Gastroesophageal sphincter (tissue), 4 donors: ENCODE measurements at regions not wholly inside any gene's neighbourhood (a gene's known extent, or its start where the extent isn't known, plus 50 kb on each side); places are given as distances from the start of the nearest gene placed in this dataset.
"Not testable (repeated sequence)": the region's sequence is repeated elsewhere in the genome, so short reads cannot be mapped to it uniquely, and the experiment has no call there.

Source experiments
- ATAC-seq: fragments of 150-250 bp; one replicate; pipeline ENCODE4 v1.9.1; 2016; ENCODE audit warnings: mild to moderate bottlenecking, moderate library complexity
- H3K27ac ChIP-seq, 4 donors: fragments of 200-600 bp; sonication (generic) in 3 of 4; 1 replicate in 3 of 4; 2 replicates in 1 of 4; pipeline ENCODE4 v1.5.1; 2016 to 2019
- H3K27me3 ChIP-seq: fragments of 200-600 bp; sonication (generic); one replicate; pipeline ENCODE4 v1.5.1; 2019
- H3K36me3 ChIP-seq, 2 donors: fragments of 200-600 bp; sonication (generic); one replicate each; pipeline ENCODE4 v1.5.1; 2019; ENCODE audit warnings: control low read depth in 1 of 2
- H3K4me1 ChIP-seq, 3 donors: fragments of 200-600 bp; sonication (generic); 1 replicate in 2 of 3; 2 replicates in 1 of 3; pipeline ENCODE4 v1.5.1; 2016 to 2019; ENCODE audit warnings: control low read depth in 2 of 3
- H3K4me3 ChIP-seq, 2 donors: fragments of 200-600 bp; sonication (generic); one replicate each; pipeline ENCODE4 v1.5.1; 2019; ENCODE audit warnings: mild to moderate bottlenecking in 1 of 2, moderate library complexity in 1 of 2
- H3K9me3 ChIP-seq, 3 donors: fragments of 200-600 bp; sonication (generic); one replicate each; pipeline ENCODE4 v1.5.1; 2017 to 2019; ENCODE audit warnings: control low read depth in 2 of 3
- EP300 ChIP-seq: sonication (generic); formaldehyde crosslinking; IDR thresholded peaks from one replicate; pipeline ENCODE4 v1.6.1; 2017; ENCODE audit warnings: antibody characterized with exemption, mild to moderate bottlenecking
- POLR2A ChIP-seq, 2 donors: fragments of 450-650 bp; IDR thresholded peaks; one replicate each; pipeline ENCODE4 v1.6.1; 2017; ENCODE audit warnings: antibody characterized with exemption in 2 of 2, mild to moderate bottlenecking in 2 of 2, moderate library complexity in 1 of 2
- POLR2AphosphoS5 ChIP-seq: sonication (generic); formaldehyde crosslinking; IDR thresholded peaks from one replicate; pipeline ENCODE4 v1.6.1; 2017; ENCODE audit warnings: antibody characterized with exemption
- WGBS, 2 donors: methylation state at CpG; one replicate each; pipeline ENCODE4 v1.1.5; 2018; ENCODE audit warnings: low coverage in 1 of 2; 5-methylcytosine and 5-hydroxymethylcytosine counted together
- TF ChIP-seq, protein P1 (sequence below), 4 experiments: fragments of 200-600 bp in 2 of 4; fragments of 450-650 bp in 2 of 4; sonication (generic) in 1 of 4; IDR thresholded peaks; one replicate each; pipeline ENCODE4 v1.5.1; 2017 to 2019; ENCODE audit warnings: antibody characterized with exemption in 4 of 4, mild to moderate bottlenecking in 2 of 4, moderate library complexity in 2 of 4

DNA sequence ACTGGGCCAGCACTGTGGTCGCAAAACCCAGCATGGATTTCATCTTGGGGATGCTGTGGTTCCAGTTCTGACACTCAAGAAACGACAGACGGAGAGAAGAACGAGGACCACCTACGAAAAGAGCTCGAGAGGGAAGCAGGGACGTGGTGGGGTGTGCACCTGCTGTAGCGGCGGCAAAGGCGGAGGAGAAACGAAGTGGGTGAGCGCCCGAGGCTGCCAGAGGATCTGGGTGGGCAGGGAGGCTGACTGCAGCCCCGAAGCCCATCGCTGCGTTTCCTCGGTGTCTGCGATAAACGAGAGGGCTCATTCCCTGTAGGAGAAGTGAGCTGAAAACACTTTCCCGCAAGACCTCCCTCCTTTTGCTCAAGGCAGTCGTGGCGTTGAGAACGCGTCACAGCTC lies 246.1 kb downstream of the OR4C45 start:
- ATAC-seq = no peak
- TF ChIP-seq EP300 (no peak), POLR2A (IDR thresholded peaks at IDR 0.05) (no peak), POLR2AphosphoS5 (no peak)
- TF ChIP-seq, protein P1, sequence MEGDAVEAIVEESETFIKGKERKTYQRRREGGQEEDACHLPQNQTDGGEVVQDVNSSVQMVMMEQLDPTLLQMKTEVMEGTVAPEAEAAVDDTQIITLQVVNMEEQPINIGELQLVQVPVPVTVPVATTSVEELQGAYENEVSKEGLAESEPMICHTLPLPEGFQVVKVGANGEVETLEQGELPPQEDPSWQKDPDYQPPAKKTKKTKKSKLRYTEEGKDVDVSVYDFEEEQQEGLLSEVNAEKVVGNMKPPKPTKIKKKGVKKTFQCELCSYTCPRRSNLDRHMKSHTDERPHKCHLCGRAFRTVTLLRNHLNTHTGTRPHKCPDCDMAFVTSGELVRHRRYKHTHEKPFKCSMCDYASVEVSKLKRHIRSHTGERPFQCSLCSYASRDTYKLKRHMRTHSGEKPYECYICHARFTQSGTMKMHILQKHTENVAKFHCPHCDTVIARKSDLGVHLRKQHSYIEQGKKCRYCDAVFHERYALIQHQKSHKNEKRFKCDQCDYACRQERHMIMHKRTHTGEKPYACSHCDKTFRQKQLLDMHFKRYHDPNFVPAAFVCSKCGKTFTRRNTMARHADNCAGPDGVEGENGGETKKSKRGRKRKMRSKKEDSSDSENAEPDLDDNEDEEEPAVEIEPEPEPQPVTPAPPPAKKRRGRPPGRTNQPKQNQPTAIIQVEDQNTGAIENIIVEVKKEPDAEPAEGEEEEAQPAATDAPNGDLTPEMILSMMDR (IDR thresholded peaks at IDR 0.05) = no peak
- Histone ChIP-seq H3K9me3 (peaks cover 0 to 6% (median 0%) of the 10 kb centered on the region in 3 donors), H3K4me3 (no peak overlapping the region), H3K36me3 (no peaks in the 10 kb centered on the region), H3K27ac (no peak overlapping the region), H3K4me1 (no peaks in the 10 kb centered on the region), H3K27me3 (no peaks in the 10 kb centered on the region)
- WGBS, 2 donors = 75 to 83% methylated on average over 11 to 17 of the region's 24 CpGs

DNA sequence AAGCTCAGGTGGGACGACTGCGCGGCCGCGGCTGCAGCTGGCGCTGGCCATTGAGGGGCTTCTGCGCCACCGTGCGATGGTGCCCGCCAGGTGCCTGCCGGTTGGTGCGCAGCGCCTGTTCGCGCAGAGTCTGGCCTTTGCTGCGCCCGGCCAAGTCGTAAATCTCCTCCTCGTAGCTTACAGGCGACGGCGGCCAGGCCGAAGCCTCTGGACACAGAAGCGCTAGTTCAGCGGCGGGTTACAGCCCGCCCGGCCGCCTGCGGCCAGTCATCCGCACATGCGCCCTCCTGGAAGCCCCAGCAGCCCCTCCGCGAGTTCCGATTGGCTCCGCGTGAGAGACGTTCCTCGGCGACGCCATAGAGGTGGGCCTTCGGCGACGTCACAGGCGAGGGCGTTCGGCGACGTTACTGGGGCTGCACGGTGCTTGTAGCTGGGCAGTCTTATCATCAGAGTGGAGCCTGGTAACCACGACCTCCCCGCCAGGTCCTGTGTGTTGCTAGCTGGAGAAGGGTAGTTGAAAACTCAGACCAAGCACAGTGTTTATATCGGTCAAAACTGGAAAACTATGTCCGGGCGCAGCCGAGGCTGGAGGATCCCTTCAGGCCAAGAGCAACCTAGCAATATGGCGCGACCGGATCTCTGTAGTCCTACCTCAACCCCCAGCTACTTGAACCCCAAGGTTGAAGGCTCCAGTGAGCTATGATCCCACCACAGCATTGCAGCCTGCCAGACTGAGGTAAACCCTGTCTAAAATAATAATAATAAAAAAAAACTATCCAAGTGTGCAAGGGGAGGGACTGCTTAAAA lies 265.7 kb downstream of the OR4C45 start:
- H3K4me1 ChIP-seq = no peaks in the 10 kb centered on the region
- H3K27me3 ChIP-seq = peaks cover 6% of the 10 kb centered on the region
- peaks cover 0 to 38% (median 0%) of the 10 kb centered on the region in 3 donors for H3K9me3 ChIP-seq
- no peaks in the 10 kb centered on the region for H3K36me3 ChIP-seq
- 80% methylated on average over 1 of the region's 59 CpGs; no CpG with 5 or more reads in 1 of the 2 donors for WGBS, 2 donors
- ATAC-seq = no peak
- H3K27ac ChIP-seq = no peak overlapping the region
- TF ChIP-seq EP300 (no peak), POLR2AphosphoS5 (no peak), POLR2A (IDR thresholded peaks at IDR 0.05) (no peak)
- TF ChIP-seq, protein P1 (IDR thresholded peaks at IDR 0.05) = no peak
- H3K4me3 ChIP-seq = no peak overlapping the region

DNA sequence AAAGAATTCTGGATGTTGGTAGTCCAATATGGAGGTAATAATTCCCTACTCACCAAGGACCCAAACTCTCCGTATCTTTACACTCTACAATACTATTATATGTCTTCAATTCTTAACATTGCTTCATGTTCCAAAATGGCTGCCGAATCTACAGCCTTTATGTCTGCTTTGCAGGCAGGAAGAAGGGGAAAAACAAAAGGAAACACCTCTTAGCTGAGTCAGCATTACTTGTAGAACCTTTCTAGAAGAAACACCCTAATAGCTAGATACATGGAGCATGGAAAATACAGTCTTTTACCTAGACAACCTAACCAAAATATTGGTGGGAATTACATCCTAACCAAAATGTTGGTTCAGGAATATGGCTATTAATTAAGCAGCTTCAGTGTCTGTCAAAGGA lies 298.0 kb downstream of the OR4C45 start:
- not testable (repeated sequence) for H3K4me1 ChIP-seq, H3K27me3 ChIP-seq, ATAC-seq, H3K4me3 ChIP-seq, H3K27ac ChIP-seq, H3K36me3 ChIP-seq
- peaks cover 0 to 41% (median 0%) of the 10 kb centered on the region in 3 donors for H3K9me3 ChIP-seq
- WGBS, 2 donors = 48 to 55% methylated on average over 2 of the region's 2 CpGs

DNA sequence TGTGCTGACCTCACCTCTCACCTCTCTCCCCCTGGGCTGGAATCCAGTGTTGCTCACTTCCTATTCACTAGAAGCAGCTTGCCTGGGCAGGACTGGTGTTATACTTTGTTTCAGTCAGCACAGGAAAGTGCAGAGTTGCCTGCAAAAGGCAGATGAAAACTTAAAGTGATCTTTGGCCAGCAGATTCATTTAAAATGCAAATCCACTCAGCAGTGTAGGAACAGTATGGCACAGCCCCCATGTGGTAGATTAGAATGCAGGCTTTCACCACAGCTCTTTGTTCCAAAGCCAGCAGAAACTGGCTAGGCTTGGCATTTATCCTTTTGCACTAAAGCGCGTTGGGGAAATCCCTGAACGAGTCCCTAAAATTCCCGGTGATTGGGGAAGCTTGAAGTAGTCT lies 301.2 kb downstream of the OR4C45 start:
- TF ChIP-seq EP300 (no peak), POLR2AphosphoS5 (no peak), POLR2A (IDR thresholded peaks at IDR 0.05) (no peak)
- TF ChIP-seq, protein P1 (IDR thresholded peaks at IDR 0.05) = no peak
- H3K27me3 ChIP-seq = no peaks in the 10 kb centered on the region
- H3K4me3 ChIP-seq = no peak overlapping the region
- WGBS, 2 donors = 42% methylated on average over 4 of the region's 4 CpGs; no CpG with 5 or more reads in 1 of the 2 donors
- no peaks in the 10 kb centered on the region for H3K4me1 ChIP-seq
- ATAC-seq = no peak
- H3K36me3 ChIP-seq = no peaks in the 10 kb centered on the region
- H3K27ac ChIP-seq = no peak overlapping the region
- H3K9me3 ChIP-seq = peaks cover 0 to 17% (median 0%) of the 10 kb centered on the region in 3 donors

DNA sequence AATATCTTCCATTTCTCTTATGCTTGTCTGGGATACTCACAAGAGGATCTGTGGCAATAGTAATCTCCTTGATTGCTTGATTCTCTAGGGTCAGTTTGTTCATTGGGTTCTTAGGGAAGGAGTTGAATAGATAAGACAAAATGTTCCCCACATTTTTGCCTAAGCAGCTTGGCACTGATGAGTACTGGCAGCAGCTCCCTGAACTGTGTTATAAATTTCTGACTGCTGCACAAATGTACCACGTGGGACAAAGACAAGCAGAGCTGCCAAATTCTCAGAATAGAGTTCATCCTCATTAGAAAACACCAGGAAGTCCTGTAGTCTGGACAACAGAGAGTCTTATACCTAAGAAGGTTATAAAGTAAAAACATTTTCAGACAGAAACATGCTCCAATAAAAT lies 304.8 kb downstream of the OR4C45 start:
- not testable (repeated sequence) for H3K4me1 ChIP-seq, H3K27me3 ChIP-seq, H3K4me3 ChIP-seq, H3K27ac ChIP-seq, H3K36me3 ChIP-seq, H3K9me3 ChIP-seq
- ATAC-seq = peak; percentile 55
- WGBS, 2 donors = 0% methylated on average over 1 of the region's 1 CpG; no CpG with 5 or more reads in 1 of the 2 donors

DNA sequence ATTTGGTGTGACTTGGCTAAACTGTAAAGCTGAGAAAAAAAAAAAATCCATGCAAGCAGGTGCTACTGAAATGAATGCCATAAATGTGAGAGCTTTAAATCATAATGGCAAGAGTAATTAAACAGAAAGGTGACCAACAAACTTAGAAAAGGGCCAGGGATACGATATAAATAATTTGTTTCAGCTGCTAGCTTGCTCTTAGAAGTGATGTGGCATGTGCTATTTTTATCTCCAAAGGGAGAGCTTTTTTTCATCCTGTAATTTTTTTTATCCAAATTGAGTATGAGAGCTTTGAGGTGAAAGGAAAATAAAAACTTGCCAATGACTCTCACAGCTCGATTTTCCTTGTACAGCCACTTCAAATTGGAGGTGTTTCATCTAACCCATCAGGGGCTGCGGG lies 315.3 kb downstream of the OR4C45 start:
- not testable (repeated sequence) for H3K36me3 ChIP-seq, H3K4me1 ChIP-seq, H3K4me3 ChIP-seq, ATAC-seq, H3K27me3 ChIP-seq, H3K27ac ChIP-seq, H3K9me3 ChIP-seq
- WGBS, 2 donors = no CpG with 5 or more reads among the region's 3 CpGs
